Activated CD4-positive, alpha-beta T cell treated with anti-CD3 and anti-CD28 coated beads, Interleukin-2, amount 10 ng/mL, durations not matched to agents 24 days and 14 days (primary cell): ENCODE measurements at regions not wholly inside any gene's neighbourhood (a gene's known extent, or its start where the extent isn't known, plus 50 kb on each side); places are given as distances from the start of the nearest gene placed in this dataset.
"Not testable (repeated sequence)": the region's sequence is repeated elsewhere in the genome, so short reads cannot be mapped to it uniquely, and the experiment has no call there.

ENCODE experiments used
- DNase-seq: peaks from one replicate; pipeline ENCODE4 v3.0.0; 2022
- H3K27ac Mint-ChIP-seq: one replicate; pipeline ENCODE4 v1.8.0; 2022; ENCODE audit warnings: mild to moderate bottlenecking, mixed read lengths
- H3K27me3 Mint-ChIP-seq: one replicate; pipeline ENCODE4 v1.8.0; 2022; ENCODE audit warnings: mixed read lengths
- H3K36me3 Mint-ChIP-seq: one replicate; pipeline ENCODE4 v1.8.0; 2022; ENCODE audit warnings: low read depth, mild to moderate bottlenecking, mixed read lengths
- H3K4me1 Mint-ChIP-seq: one replicate; pipeline ENCODE4 v1.8.0; 2021; ENCODE audit warnings: mixed read lengths
- H3K4me3 Mint-ChIP-seq: one replicate; pipeline ENCODE4 v1.8.0; 2022; ENCODE audit warnings: mild to moderate bottlenecking, moderate library complexity, mixed read lengths
- H3K9me3 Mint-ChIP-seq: one replicate; pipeline ENCODE4 v1.8.0; 2021; ENCODE audit warnings: mixed read lengths
- intact Hi-C: fragments of 100-400 bp; cut with micrococcal nuclease; formaldehyde crosslinking; loops from one replicate; pipeline ENCODE4 v1.15.1; 2023

GRCh38 chr20:50360921-50361320 lies 149.3 kb upstream of the PTPN1 start:
- no peak for DNase-seq
- Mint-ChIP-seq H3K9me3 (no peaks in the 10 kb centered on the region), H3K4me1 (peaks cover 7% of the 10 kb centered on the region), H3K36me3 (no peaks in the 10 kb centered on the region), H3K27ac (no peak overlapping the region), H3K4me3 (no peak overlapping the region), H3K27me3 (peaks cover 7% of the 10 kb centered on the region)
- intact Hi-C loops: no loop called here

GRCh38 chr20:50362177-50362576 lies 148.0 kb upstream of the PTPN1 start:
- DNase-seq, H3K36me3 Mint-ChIP-seq, H3K4me3 Mint-ChIP-seq, intact Hi-C loops, H3K27me3 Mint-ChIP-seq, H3K9me3 Mint-ChIP-seq, H3K27ac Mint-ChIP-seq: not testable (repeated sequence)
- peaks cover 15% of the 10 kb centered on the region for H3K4me1 Mint-ChIP-seq

- Mint-ChIP-seq H3K4me3 (no peak overlapping the region), H3K27me3 (peaks cover 9% of the 10 kb centered on the region), H3K27ac (no peak overlapping the region), H3K9me3 (peaks cover 1% of the 10 kb centered on the region), H3K4me1 (peaks cover 17% of the 10 kb centered on the region), H3K36me3 (no peaks in the 10 kb centered on the region)
- intact Hi-C loops: no loop called here
- no peak for DNase-seq
Observed at GRCh38 chr20:50363027-50363426, 147.2 kb upstream of the PTPN1 start.

- intact Hi-C loops: no loop called here
- Mint-ChIP-seq H3K4me1 (peaks cover 20% of the 10 kb centered on the region), H3K9me3 (peaks cover 4% of the 10 kb centered on the region), H3K27ac (no peak overlapping the region), H3K4me3 (no peak overlapping the region), H3K27me3 (peaks cover 12% of the 10 kb centered on the region), H3K36me3 (no peaks in the 10 kb centered on the region)
- no peak for DNase-seq
Observed at GRCh38 chr20:50363479-50363878, 146.7 kb upstream of the PTPN1 start.

GRCh38 chr20:50364542-50364941 lies 145.6 kb upstream of the PTPN1 start:
- H3K27ac Mint-ChIP-seq: no peak overlapping the region
- peaks cover 4% of the 10 kb centered on the region for H3K9me3 Mint-ChIP-seq
- no peak for DNase-seq
- H3K36me3 Mint-ChIP-seq: no peaks in the 10 kb centered on the region
- intact Hi-C loops: no loop called here
- H3K27me3 Mint-ChIP-seq: peaks cover 12% of the 10 kb centered on the region
- peaks cover 23% of the 10 kb centered on the region for H3K4me1 Mint-ChIP-seq
- H3K4me3 Mint-ChIP-seq: no peak overlapping the region

- H3K4me3 Mint-ChIP-seq: peak overlapping the region; percentile 34
Observed at GRCh38 chr20:50366270-50367103, 143.7 kb upstream of the PTPN1 start.

GRCh38 chr20:50367104-50367674 lies 143.0 kb upstream of the PTPN1 start:
- intact Hi-C loops: no loop called here
- no peak for DNase-seq
- H3K9me3 Mint-ChIP-seq: peaks cover 4% of the 10 kb centered on the region
- H3K27me3 Mint-ChIP-seq: peaks cover 12% of the 10 kb centered on the region
- H3K27ac Mint-ChIP-seq: no peak overlapping the region
- no peak overlapping the region for H3K4me3 Mint-ChIP-seq
- no peaks in the 10 kb centered on the region for H3K36me3 Mint-ChIP-seq
- H3K4me1 Mint-ChIP-seq: peaks cover 23% of the 10 kb centered on the region

More at GRCh38 chr20:50366270-50367103, 143.7 kb upstream of the PTPN1 start:
- Mint-ChIP-seq H3K27me3 (peaks cover 12% of the 10 kb centered on the region), H3K36me3 (no peaks in the 10 kb centered on the region), H3K4me1 (peaks cover 20% of the 10 kb centered on the region), H3K9me3 (peaks cover 4% of the 10 kb centered on the region), H3K27ac (no peak overlapping the region)
- intact Hi-C loops: no loop called here
- peak; percentile 89 for DNase-seq

GRCh38 chr20:50367739-50368375 lies 142.3 kb upstream of the PTPN1 start:
- Mint-ChIP-seq H3K4me1 (peaks cover 23% of the 10 kb centered on the region), H3K9me3 (peaks cover 4% of the 10 kb centered on the region), H3K27ac (peak overlapping the region; percentile 63), H3K36me3 (no peaks in the 10 kb centered on the region), H3K27me3 (peaks cover 12% of the 10 kb centered on the region), H3K4me3 (no peak overlapping the region)
- intact Hi-C loops: no loop called here
- no peak for DNase-seq

- Mint-ChIP-seq H3K27me3 (peaks cover 12% of the 10 kb centered on the region), H3K4me1 (peaks cover 23% of the 10 kb centered on the region), H3K27ac (no peak overlapping the region), H3K4me3 (no peak overlapping the region), H3K9me3 (peaks cover 4% of the 10 kb centered on the region), H3K36me3 (no peaks in the 10 kb centered on the region)
- DNase-seq: no peak
- intact Hi-C loops: no loop called here
Observed at GRCh38 chr20:50368386-50368785, 141.8 kb upstream of the PTPN1 start.

- Mint-ChIP-seq H3K4me3 (no peak overlapping the region), H3K27ac (no peak overlapping the region), H3K4me1 (peaks cover 24% of the 10 kb centered on the region), H3K27me3 (peaks cover 11% of the 10 kb centered on the region), H3K9me3 (peaks cover 4% of the 10 kb centered on the region), H3K36me3 (no peaks in the 10 kb centered on the region)
- no peak for DNase-seq
- intact Hi-C loops: no loop called here
Observed at GRCh38 chr20:50368813-50369224, 141.4 kb upstream of the PTPN1 start.

GRCh38 chr20:50369225-50370035 lies 140.8 kb upstream of the PTPN1 start:
- DNase-seq: no peak
- H3K27me3 Mint-ChIP-seq: peaks cover 8% of the 10 kb centered on the region
- peaks cover 4% of the 10 kb centered on the region for H3K9me3 Mint-ChIP-seq
- H3K4me1 Mint-ChIP-seq: peaks cover 27% of the 10 kb centered on the region
- intact Hi-C loops: no loop called here
- H3K4me3 Mint-ChIP-seq: no peak overlapping the region
- no peaks in the 10 kb centered on the region for H3K36me3 Mint-ChIP-seq
- no peak overlapping the region for H3K27ac Mint-ChIP-seq

- no peaks in the 10 kb centered on the region for H3K36me3 Mint-ChIP-seq
- DNase-seq: no peak
- H3K27me3 Mint-ChIP-seq: peaks cover 8% of the 10 kb centered on the region
- no peak overlapping the region for H3K4me3 Mint-ChIP-seq
- peaks cover 27% of the 10 kb centered on the region for H3K4me1 Mint-ChIP-seq
- no peak overlapping the region for H3K27ac Mint-ChIP-seq
- H3K9me3 Mint-ChIP-seq: peaks cover 4% of the 10 kb centered on the region
- intact Hi-C loops: no loop called here
Observed at GRCh38 chr20:50370036-50370566, 140.1 kb upstream of the PTPN1 start.

- Mint-ChIP-seq H3K4me1 (peaks cover 19% of the 10 kb centered on the region), H3K27ac (no peak overlapping the region), H3K27me3 (peaks cover 8% of the 10 kb centered on the region), H3K9me3 (peaks cover 4% of the 10 kb centered on the region), H3K36me3 (no peaks in the 10 kb centered on the region), H3K4me3 (no peak overlapping the region)
- intact Hi-C loops: no loop called here
- DNase-seq: no peak
Observed at GRCh38 chr20:50371878-50372769, 138.1 kb upstream of the PTPN1 start.
